ENCODE measurements at regions not wholly inside any gene's neighbourhood (a gene's known extent, or its start where the extent isn't known, plus 50 kb on each side); places are given as distances from the start of the nearest gene placed in this dataset.

- no peak overlapping the region for H3K4me3 ChIP-seq (ENCODE audit: low read depth, low read length)
- no peak for DNase-seq (ENCODE audit: low read depth)
- no peak for TF ChIP-seq CTCF (IDR thresholded peaks at IDR 0.05; ENCODE audit: control insufficient read depth, extremely low read depth, insufficient read depth)
These were observed 111.4 kb downstream of the METTL4 start for GRCh38 chr18:2459886-2460285.

GRCh38 chr18:2466978-2467377 lies 104.3 kb downstream of the METTL4 start:
- DNase-seq (ENCODE audit: low read depth), result no peak
- no peak for TF ChIP-seq CTCF (IDR thresholded peaks at IDR 0.05; ENCODE audit: control insufficient read depth, extremely low read depth, insufficient read depth)

GRCh38 chr18:2468051-2468450 lies 103.3 kb downstream of the METTL4 start:
- H3K4me3 ChIP-seq (ENCODE audit: low read depth, low read length), result no peak overlapping the region
- no peak for TF ChIP-seq CTCF (IDR thresholded peaks at IDR 0.05; ENCODE audit: control insufficient read depth, extremely low read depth, insufficient read depth)
- DNase-seq (ENCODE audit: low read depth), result no peak

More at GRCh38 chr18:2466978-2467377, 104.3 kb downstream of the METTL4 start:
- H3K4me3 ChIP-seq (ENCODE audit: low read depth, low read length), result no peak overlapping the region

GRCh38 chr18:2471523-2471922 lies 99.8 kb downstream of the METTL4 start:
- DNase-seq (ENCODE audit: low read depth), result no peak
- H3K4me3 ChIP-seq (ENCODE audit: low read depth, low read length), result no peak overlapping the region
- TF ChIP-seq CTCF (IDR thresholded peaks at IDR 0.05; ENCODE audit: control insufficient read depth, extremely low read depth, insufficient read depth), result no peak

- no peak overlapping the region for H3K4me3 ChIP-seq (ENCODE audit: low read depth, low read length)
- DNase-seq (ENCODE audit: low read depth), result no peak
- TF ChIP-seq CTCF (IDR thresholded peaks at IDR 0.05; ENCODE audit: control insufficient read depth, extremely low read depth, insufficient read depth), result no peak
These were observed 92.6 kb downstream of the METTL4 start for GRCh38 chr18:2478662-2479061.

GRCh38 chr18:2480536-2480935 lies 90.8 kb downstream of the METTL4 start:
- no peak overlapping the region for H3K4me3 ChIP-seq (ENCODE audit: low read depth, low read length)
- no peak for DNase-seq (ENCODE audit: low read depth)
- TF ChIP-seq CTCF (IDR thresholded peaks at IDR 0.05; ENCODE audit: control insufficient read depth, extremely low read depth, insufficient read depth), result no peak

GRCh38 chr18:2482706-2483475 lies 88.4 kb downstream of the METTL4 start:
- no peak for TF ChIP-seq CTCF (IDR thresholded peaks at IDR 0.05; ENCODE audit: control insufficient read depth, extremely low read depth, insufficient read depth)
- no peak overlapping the region for H3K4me3 ChIP-seq (ENCODE audit: low read depth, low read length)
- no peak for DNase-seq (ENCODE audit: low read depth)
